ENCODE measurements at regions not wholly inside any gene's neighbourhood (a gene's known extent, or its start where the extent isn't known, plus 50 kb on each side); places are given as distances from the start of the nearest gene placed in this dataset.

- no peak for TF ChIP-seq TAF1 (IDR thresholded peaks at IDR 0.05; ENCODE audit: low read depth, low read length)
- no peak for TF ChIP-seq POLR2A (IDR thresholded peaks at IDR 0.05; ENCODE audit: low read depth, low read length)
- TF ChIP-seq POLR2AphosphoS5 (IDR thresholded peaks at IDR 0.05; ENCODE audit: low read depth, low read length) = no peak
- TF ChIP-seq SPI1 (IDR thresholded peaks at IDR 0.05; ENCODE audit: low read depth, low read length) = no peak
- TF ChIP-seq PAX5 (IDR thresholded peaks at IDR 0.05; ENCODE audit: insufficient read depth, low read length, severe bottlenecking) = no peak
Measured at GRCh38 chr10:111373696-111374095, 296.9 kb downstream of the ADRA2A start.

All from GM12891 (cell line).